ENCODE measurements at regions not wholly inside any gene's neighbourhood (a gene's known extent, or its start where the extent isn't known, plus 50 kb on each side); places are given as distances from the start of the nearest gene placed in this dataset.
"Not testable (repeated sequence)": the region's sequence is repeated elsewhere in the genome, so short reads cannot be mapped to it uniquely, and the experiment has no call there.

GRCh38 chr21:5013455-5014304 is 5507.7 kb upstream of the TPTE start:
- H3K4me1 ChIP-seq (ENCODE audit: control insufficient read depth, insufficient read depth, low read length); H3K27ac ChIP-seq (ENCODE audit: low read depth, low read length); H3K9ac ChIP-seq (ENCODE audit: low read length); H3K4me3 ChIP-seq (ENCODE audit: low read length); H3K36me3 ChIP-seq (ENCODE audit: control insufficient read depth, insufficient read depth, low read length); H3K27me3 ChIP-seq (ENCODE audit: control insufficient read depth, insufficient read depth, low read length): not testable (repeated sequence)

GRCh38 chr21:5015187-5015586 is 5506.2 kb upstream of the TPTE start:
- not testable (repeated sequence) for H3K36me3 ChIP-seq (ENCODE audit: control insufficient read depth, insufficient read depth, low read length); H3K9ac ChIP-seq (ENCODE audit: low read length); H3K4me1 ChIP-seq (ENCODE audit: control insufficient read depth, insufficient read depth, low read length); H3K27ac ChIP-seq (ENCODE audit: low read depth, low read length); H3K27me3 ChIP-seq (ENCODE audit: control insufficient read depth, insufficient read depth, low read length); H3K4me3 ChIP-seq (ENCODE audit: low read length)

GRCh38 chr21:5019120-5019519 is 5502.3 kb upstream of the TPTE start:
- not testable (repeated sequence) for H3K9ac ChIP-seq (ENCODE audit: low read length); H3K27me3 ChIP-seq (ENCODE audit: control insufficient read depth, insufficient read depth, low read length); H3K4me1 ChIP-seq (ENCODE audit: control insufficient read depth, insufficient read depth, low read length); H3K4me3 ChIP-seq (ENCODE audit: low read length); H3K36me3 ChIP-seq (ENCODE audit: control insufficient read depth, insufficient read depth, low read length); H3K27ac ChIP-seq (ENCODE audit: low read depth, low read length)

GRCh38 chr21:5021815-5022214 is 5499.6 kb upstream of the TPTE start:
- not testable (repeated sequence) for H3K4me3 ChIP-seq (ENCODE audit: low read length); H3K9ac ChIP-seq (ENCODE audit: low read length); H3K4me1 ChIP-seq (ENCODE audit: control insufficient read depth, insufficient read depth, low read length); H3K27me3 ChIP-seq (ENCODE audit: control insufficient read depth, insufficient read depth, low read length); H3K27ac ChIP-seq (ENCODE audit: low read depth, low read length); H3K36me3 ChIP-seq (ENCODE audit: control insufficient read depth, insufficient read depth, low read length)

GRCh38 chr21:5022254-5022653 is 5499.1 kb upstream of the TPTE start:
- not testable (repeated sequence) for H3K9ac ChIP-seq (ENCODE audit: low read length); H3K36me3 ChIP-seq (ENCODE audit: control insufficient read depth, insufficient read depth, low read length); H3K27me3 ChIP-seq (ENCODE audit: control insufficient read depth, insufficient read depth, low read length); H3K27ac ChIP-seq (ENCODE audit: low read depth, low read length); H3K4me3 ChIP-seq (ENCODE audit: low read length); H3K4me1 ChIP-seq (ENCODE audit: control insufficient read depth, insufficient read depth, low read length)

GRCh38 chr21:5022748-5023147 is 5498.6 kb upstream of the TPTE start:
- H3K9ac ChIP-seq (ENCODE audit: low read length), result not testable (repeated sequence)

GRCh38 chr21:5035147-5035546 is 5486.2 kb upstream of the TPTE start:
- H3K36me3 ChIP-seq (ENCODE audit: control insufficient read depth, insufficient read depth, low read length); H3K27me3 ChIP-seq (ENCODE audit: control insufficient read depth, insufficient read depth, low read length); H3K27ac ChIP-seq (ENCODE audit: low read depth, low read length); H3K4me1 ChIP-seq (ENCODE audit: control insufficient read depth, insufficient read depth, low read length); H3K4me3 ChIP-seq (ENCODE audit: low read length); H3K9ac ChIP-seq (ENCODE audit: low read length): not testable (repeated sequence)

More at GRCh38 chr21:5022748-5023147, 5498.6 kb upstream of the TPTE start:
- not testable (repeated sequence) for H3K27me3 ChIP-seq (ENCODE audit: control insufficient read depth, insufficient read depth, low read length); H3K4me1 ChIP-seq (ENCODE audit: control insufficient read depth, insufficient read depth, low read length); H3K36me3 ChIP-seq (ENCODE audit: control insufficient read depth, insufficient read depth, low read length); H3K27ac ChIP-seq (ENCODE audit: low read depth, low read length); H3K4me3 ChIP-seq (ENCODE audit: low read length)

GRCh38 chr21:5035587-5035986 is 5485.8 kb upstream of the TPTE start:
- not testable (repeated sequence) for H3K36me3 ChIP-seq (ENCODE audit: control insufficient read depth, insufficient read depth, low read length); H3K27me3 ChIP-seq (ENCODE audit: control insufficient read depth, insufficient read depth, low read length); H3K27ac ChIP-seq (ENCODE audit: low read depth, low read length); H3K9ac ChIP-seq (ENCODE audit: low read length); H3K4me1 ChIP-seq (ENCODE audit: control insufficient read depth, insufficient read depth, low read length); H3K4me3 ChIP-seq (ENCODE audit: low read length)

- not testable (repeated sequence) for H3K27me3 ChIP-seq (ENCODE audit: control insufficient read depth, insufficient read depth, low read length); H3K4me3 ChIP-seq (ENCODE audit: low read length); H3K9ac ChIP-seq (ENCODE audit: low read length); H3K4me1 ChIP-seq (ENCODE audit: control insufficient read depth, insufficient read depth, low read length); H3K36me3 ChIP-seq (ENCODE audit: control insufficient read depth, insufficient read depth, low read length); H3K27ac ChIP-seq (ENCODE audit: low read depth, low read length)
Measured at GRCh38 chr21:5037606-5038331, 5483.6 kb upstream of the TPTE start.

GRCh38 chr21:5039926-5040325 is 5481.5 kb upstream of the TPTE start:
- H3K4me3 ChIP-seq (ENCODE audit: low read length); H3K4me1 ChIP-seq (ENCODE audit: control insufficient read depth, insufficient read depth, low read length); H3K27me3 ChIP-seq (ENCODE audit: control insufficient read depth, insufficient read depth, low read length); H3K9ac ChIP-seq (ENCODE audit: low read length); H3K36me3 ChIP-seq (ENCODE audit: control insufficient read depth, insufficient read depth, low read length); H3K27ac ChIP-seq (ENCODE audit: low read depth, low read length): not testable (repeated sequence)

GRCh38 chr21:5042583-5042982 is 5478.8 kb upstream of the TPTE start:
- not testable (repeated sequence) for H3K27ac ChIP-seq (ENCODE audit: low read depth, low read length); H3K4me1 ChIP-seq (ENCODE audit: control insufficient read depth, insufficient read depth, low read length); H3K27me3 ChIP-seq (ENCODE audit: control insufficient read depth, insufficient read depth, low read length); H3K36me3 ChIP-seq (ENCODE audit: control insufficient read depth, insufficient read depth, low read length); H3K4me3 ChIP-seq (ENCODE audit: low read length); H3K9ac ChIP-seq (ENCODE audit: low read length)

GRCh38 chr21:5044812-5045211 is 5476.6 kb upstream of the TPTE start:
- H3K4me3 ChIP-seq (ENCODE audit: low read length); H3K4me1 ChIP-seq (ENCODE audit: control insufficient read depth, insufficient read depth, low read length); H3K27me3 ChIP-seq (ENCODE audit: control insufficient read depth, insufficient read depth, low read length); H3K36me3 ChIP-seq (ENCODE audit: control insufficient read depth, insufficient read depth, low read length); H3K27ac ChIP-seq (ENCODE audit: low read depth, low read length); H3K9ac ChIP-seq (ENCODE audit: low read length): not testable (repeated sequence)

Measured in rectal smooth muscle tissue (tissue), 1 donor.